Urinary bladder (tissue), 3 donors: ENCODE measurements at regions not wholly inside any gene's neighbourhood (a gene's known extent, or its start where the extent isn't known, plus 50 kb on each side); places are given as distances from the start of the nearest gene placed in this dataset.
"Not testable (repeated sequence)": the region's sequence is repeated elsewhere in the genome, so short reads cannot be mapped to it uniquely, and the experiment has no call there.

Source experiments
- DNase-seq: peaks from one replicate; pipeline ENCODE4 v3.0.0-alpha.2; 2015; ENCODE audit errors: extremely low spot score
- H3K27ac ChIP-seq: one replicate; pipeline ENCODE4 v1.5.1; 2013; ENCODE audit warnings: low read depth, mild to moderate bottlenecking, moderate library complexity
- H3K36me3 ChIP-seq: one replicate; pipeline ENCODE4 v1.6.1; 2013; ENCODE audit warnings: mild to moderate bottlenecking, moderate library complexity; ENCODE audit not compliant: insufficient read depth
- H3K4me1 ChIP-seq: one replicate; pipeline ENCODE4 v1.6.1; 2013; ENCODE audit warnings: mild to moderate bottlenecking, moderate library complexity; ENCODE audit not compliant: insufficient read depth
- H3K4me3 ChIP-seq: one replicate; pipeline ENCODE4 v1.5.1; 2013; ENCODE audit warnings: low read depth, low read length
- WGBS: extraction: QIAGEN DNeasy Blood & Tissue Kit; methylation state at CpG from one replicate; pipeline ENCODE4 v1.1.7; 2013; 5-methylcytosine and 5-hydroxymethylcytosine counted together
- donor health status: healthy with polysubstance abuse.
- donor health status: healthy.

GRCh38 chr9:64130325-64130724, 1154.7 kb downstream of the FOXD4L5 start:
- H3K36me3 ChIP-seq, H3K27ac ChIP-seq, H3K4me3 ChIP-seq, DNase-seq, H3K4me1 ChIP-seq: not testable (repeated sequence)
- 23% methylated on average over 4 of the region's 4 CpGs for WGBS

DNA sequence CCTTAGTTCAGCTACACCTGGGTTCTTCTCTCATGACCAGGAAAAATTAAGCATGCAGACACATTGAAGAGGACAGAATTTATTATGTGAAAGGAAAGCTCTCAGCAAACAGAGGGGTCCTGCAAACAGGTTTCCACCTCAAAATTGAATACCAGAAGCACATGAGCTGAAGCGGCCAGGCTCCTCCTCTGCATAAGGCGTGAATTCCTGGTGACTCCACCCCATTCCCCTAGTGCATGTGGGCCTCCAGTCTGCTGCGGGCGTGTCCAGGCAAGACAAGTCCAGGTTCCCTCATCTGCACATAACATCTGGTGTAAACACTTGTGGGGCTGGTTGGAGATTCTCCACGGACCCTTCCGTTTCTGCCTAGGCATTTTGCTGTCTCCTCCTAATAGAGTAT, 1156.4 kb downstream of the FOXD4L5 start:
- H3K36me3 ChIP-seq = no peaks in the 10 kb centered on the region
- whole genome bisulfite sequencing = 76% methylated on average over 6 of the region's 6 CpGs
- H3K4me3 ChIP-seq = no peak overlapping the region
- DNase-seq = no peak
- H3K27ac ChIP-seq = no peak overlapping the region
- H3K4me1 ChIP-seq = no peaks in the 10 kb centered on the region

DNA sequence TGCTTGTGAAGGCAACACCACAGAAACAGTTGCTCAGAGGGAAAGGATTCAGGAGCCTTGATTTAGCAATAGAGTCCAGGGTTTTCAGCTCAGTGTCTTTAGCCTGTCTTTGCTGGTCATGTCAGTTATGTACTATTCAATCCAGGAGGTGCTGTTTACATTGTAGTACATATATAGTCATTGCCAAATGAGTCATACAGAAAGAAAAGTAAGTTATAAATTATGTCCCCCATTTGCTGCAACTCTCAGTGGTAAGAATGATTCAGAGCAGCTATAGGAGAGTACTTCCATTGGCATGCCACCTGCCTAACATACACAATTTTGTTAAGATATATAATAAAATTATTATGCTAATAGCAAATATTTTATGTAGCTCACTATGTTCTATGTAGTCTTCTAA, 1163.4 kb downstream of the FOXD4L5 start:
- not testable (repeated sequence) for DNase-seq, H3K36me3 ChIP-seq, H3K4me3 ChIP-seq, H3K4me1 ChIP-seq, H3K27ac ChIP-seq

DNA sequence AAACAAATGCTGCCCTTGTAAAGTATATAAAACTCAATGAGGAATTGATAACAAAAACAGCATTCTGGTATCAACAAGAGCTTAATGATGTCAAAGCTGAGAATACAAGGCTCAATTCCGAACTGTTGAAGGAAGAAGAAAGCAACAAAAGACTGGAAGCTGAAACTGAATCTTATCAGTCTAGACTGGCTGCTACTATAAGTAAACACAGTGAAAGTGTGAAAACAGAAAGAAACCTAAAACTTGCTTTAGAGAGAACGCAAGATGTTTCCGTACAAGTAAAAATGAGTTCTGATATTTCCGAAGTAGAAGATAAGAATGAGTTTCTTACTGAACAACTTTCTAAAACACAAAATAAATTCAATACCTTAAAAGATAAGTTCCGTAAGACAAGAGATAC, 1167.7 kb downstream of the FOXD4L5 start:
- not testable (repeated sequence) for H3K36me3 ChIP-seq, DNase-seq, H3K27ac ChIP-seq, H3K4me1 ChIP-seq, H3K4me3 ChIP-seq
- 84% methylated on average over 5 of the region's 5 CpGs for WGBS

DNA sequence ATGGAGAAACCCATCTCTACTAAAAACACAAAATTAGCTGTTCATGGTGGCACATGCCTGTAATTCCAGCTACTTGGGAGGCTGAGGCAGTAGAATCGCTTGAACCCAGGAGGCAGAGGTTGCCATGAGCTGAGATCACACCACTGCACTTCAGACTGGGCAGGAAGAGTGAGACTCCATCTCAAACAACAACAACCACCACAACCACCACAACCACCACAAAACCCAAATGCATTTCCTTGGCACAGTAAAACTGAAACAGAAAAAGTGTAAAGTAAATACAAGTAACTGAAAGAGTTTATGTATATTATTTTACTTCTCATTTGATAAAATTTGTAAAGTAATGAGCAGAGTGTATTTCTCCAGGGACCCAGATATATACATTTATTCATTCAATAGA, 1177.1 kb downstream of the FOXD4L5 start:
- not testable (repeated sequence) for H3K4me3 ChIP-seq, DNase-seq, H3K27ac ChIP-seq, H3K4me1 ChIP-seq, H3K36me3 ChIP-seq
- 41% methylated on average over 1 of the region's 1 CpG for WGBS

- H3K4me1 ChIP-seq, H3K4me3 ChIP-seq, DNase-seq, H3K36me3 ChIP-seq, H3K27ac ChIP-seq: not testable (repeated sequence)
- WGBS = 58% methylated on average over 1 of the region's 1 CpG
Measured at GRCh38 chr9:64107211-64107610, 1177.8 kb downstream of the FOXD4L5 start.

GRCh38 chr9:64105193-64105592, 1179.8 kb downstream of the FOXD4L5 start:
- H3K36me3 ChIP-seq, H3K4me3 ChIP-seq, H3K27ac ChIP-seq, H3K4me1 ChIP-seq, DNase-seq: not testable (repeated sequence)
- 53% methylated on average over 1 of the region's 1 CpG for WGBS

DNA sequence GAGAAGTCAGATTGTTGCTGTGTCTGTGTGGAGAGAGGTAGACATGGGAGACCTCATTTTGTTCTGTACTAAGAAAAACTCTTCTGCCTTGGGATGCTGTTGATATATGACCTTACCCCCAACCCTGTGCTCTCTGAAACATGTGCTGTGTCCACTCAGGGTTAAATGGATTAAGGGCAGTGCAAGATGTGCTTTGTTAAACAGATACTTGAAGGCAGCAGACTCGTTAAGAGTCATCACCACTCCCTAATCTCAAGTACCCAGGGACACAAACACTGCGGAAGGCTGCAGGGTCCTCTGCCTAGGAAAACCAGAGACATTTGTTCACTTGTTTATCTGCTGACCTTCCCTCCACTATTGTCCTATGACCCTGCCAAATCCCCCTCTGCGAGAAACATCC, 1183.5 kb downstream of the FOXD4L5 start:
- DNase-seq, H3K36me3 ChIP-seq, H3K4me3 ChIP-seq, H3K4me1 ChIP-seq, H3K27ac ChIP-seq: not testable (repeated sequence)
- WGBS = 63% methylated on average over 3 of the region's 3 CpGs

GRCh38 chr9:64100571-64101155, 1184.3 kb downstream of the FOXD4L5 start:
- not testable (repeated sequence) for DNase-seq, H3K36me3 ChIP-seq, H3K4me1 ChIP-seq, H3K27ac ChIP-seq, H3K4me3 ChIP-seq
- 86% methylated on average over 36 of the region's 36 CpGs for WGBS

DNA sequence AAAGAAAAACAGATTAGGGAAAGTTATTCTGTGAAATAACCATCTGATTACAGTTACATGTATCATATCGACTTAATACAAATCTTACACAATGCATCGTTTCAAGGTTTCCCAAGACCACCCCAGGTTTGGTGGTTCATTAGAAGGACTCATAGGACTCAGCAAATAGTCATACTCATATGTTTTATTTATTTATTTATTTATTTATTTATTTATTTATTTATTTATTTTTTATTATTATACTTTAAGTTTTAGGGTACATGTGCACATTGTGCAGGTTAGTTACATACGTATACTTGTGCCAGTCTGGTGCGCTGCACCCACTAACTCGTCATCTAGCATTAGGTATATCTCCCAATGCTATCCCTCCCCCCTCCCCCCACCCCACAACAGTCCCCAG, 1199.0 kb downstream of the FOXD4L5 start:
- DNase-seq, H3K4me3 ChIP-seq, H3K27ac ChIP-seq, H3K4me1 ChIP-seq, H3K36me3 ChIP-seq: not testable (repeated sequence)
- 75% methylated on average over 5 of the region's 5 CpGs for WGBS

DNA sequence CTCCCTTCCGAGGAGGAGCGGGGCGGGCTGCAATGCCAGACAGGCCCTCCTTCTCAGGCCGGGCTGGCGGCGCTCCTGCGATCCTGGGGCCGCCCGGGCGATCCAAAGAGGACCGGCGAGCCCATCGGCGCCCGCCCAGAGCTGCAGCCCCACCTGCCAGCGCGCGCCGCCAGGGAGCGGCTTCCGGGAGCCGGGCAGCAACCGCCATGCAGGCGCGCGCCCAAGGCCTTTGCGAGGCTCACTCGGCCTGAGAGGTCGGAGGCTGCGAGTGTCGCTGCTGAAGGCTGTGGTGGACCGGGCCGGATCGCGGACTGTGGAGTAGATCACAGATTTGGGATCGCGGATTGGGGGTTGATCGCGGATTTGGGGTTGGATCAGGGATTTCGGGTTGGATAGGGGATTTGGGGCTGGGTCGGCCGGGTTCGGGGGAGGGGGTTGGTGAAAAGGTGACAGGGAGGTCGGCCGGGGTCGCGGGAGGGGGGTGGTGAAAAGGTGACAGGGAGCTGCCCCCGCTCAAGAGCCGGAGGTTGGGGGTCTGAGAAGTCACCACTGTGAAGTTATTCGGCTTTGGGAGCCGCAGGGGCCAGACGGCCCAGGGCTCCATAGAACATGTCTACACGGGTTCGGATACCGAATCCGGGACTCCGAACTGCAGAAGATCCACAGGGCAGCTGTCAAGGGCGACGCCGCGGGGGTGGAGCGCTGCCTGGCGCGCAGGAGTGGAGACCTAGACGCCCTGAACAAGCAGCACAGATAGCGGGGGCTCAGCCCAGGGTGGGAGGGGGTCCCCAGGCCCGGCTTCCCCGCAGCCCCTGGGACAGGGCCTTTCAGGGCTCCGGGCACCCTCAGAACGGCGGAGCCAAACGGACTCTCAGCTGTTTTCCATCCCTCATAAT, 1213.4 kb downstream of the FOXD4L5 start:
- H3K4me3 ChIP-seq, H3K27ac ChIP-seq, DNase-seq, H3K36me3 ChIP-seq, H3K4me1 ChIP-seq: not testable (repeated sequence)
- WGBS = 66% methylated on average over 72 of the region's 72 CpGs

GRCh38 chr9:64070611-64071357, 1214.2 kb downstream of the FOXD4L5 start:
- WGBS = 69% methylated on average over 39 of the region's 39 CpGs
- DNase-seq, H3K27ac ChIP-seq, H3K4me3 ChIP-seq, H3K36me3 ChIP-seq, H3K4me1 ChIP-seq: not testable (repeated sequence)

DNA sequence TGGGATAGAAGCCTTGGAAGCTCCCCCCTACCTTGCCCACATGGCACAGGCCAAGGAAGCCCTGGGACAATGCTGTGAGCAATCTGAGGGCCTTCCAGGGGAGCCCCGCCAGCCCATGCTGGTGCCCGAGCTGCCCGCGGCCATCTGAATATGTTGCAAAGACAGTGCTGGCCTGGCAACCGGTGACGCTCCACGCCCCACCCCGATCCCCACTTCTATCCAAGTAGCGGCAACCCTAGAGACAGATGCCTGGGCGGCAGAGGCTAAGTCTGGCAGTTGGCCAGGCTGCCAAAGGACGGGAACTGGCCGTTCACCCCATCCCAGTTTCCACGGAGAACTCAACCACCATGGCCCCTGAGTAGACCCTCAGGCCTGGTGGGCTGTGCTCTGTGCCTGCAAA, 1214.9 kb downstream of the FOXD4L5 start:
- H3K4me1 ChIP-seq, DNase-seq: not testable (repeated sequence)
- WGBS = 82% methylated on average over 13 of the region's 13 CpGs

More for the DNA sequence above, 1214.9 kb downstream of the FOXD4L5 start:
- not testable (repeated sequence) for H3K27ac ChIP-seq, H3K4me3 ChIP-seq, H3K36me3 ChIP-seq
